Karpas-422 (cell line): ENCODE measurements at regions not wholly inside any gene's neighbourhood (a gene's known extent, or its start where the extent isn't known, plus 50 kb on each side); places are given as distances from the start of the nearest gene placed in this dataset.
"Not testable (repeated sequence)": the region's sequence is repeated elsewhere in the genome, so short reads cannot be mapped to it uniquely, and the experiment has no call there.

Source experiments
- DNase-seq: peaks from one replicate; pipeline ENCODE4 v3.0.0-alpha.2; 2015
- H2AFZ ChIP-seq: fragments of 200-600 bp; sonication (generic); 2 replicates; pipeline ENCODE4 v1.6.1; 2014; ENCODE audit warnings: antibody characterized with exemption, low read length, mixed read lengths
- H3K27ac ChIP-seq: fragments of 200-600 bp; sonication (generic); 2 replicates; pipeline ENCODE4 v1.5.1; 2014; ENCODE audit warnings: mild to moderate bottlenecking, low read length, moderate library complexity
- H3K27me3 ChIP-seq: fragments of 200-600 bp; sonication (generic); 2 replicates; pipeline ENCODE4 v1.6.1; 2014; ENCODE audit warnings: low read length, mixed read lengths
- H3K36me3 ChIP-seq: fragments of 200-600 bp; sonication (generic); 2 replicates; pipeline ENCODE4 v1.6.1; 2014; ENCODE audit warnings: low read length, mixed read lengths; ENCODE audit not compliant: insufficient read depth
- H3K4me1 ChIP-seq: fragments of 200-600 bp; sonication (generic); 2 replicates; pipeline ENCODE4 v1.6.1; 2014; ENCODE audit warnings: mild to moderate bottlenecking, low read length, mixed read lengths
- H3K4me2 ChIP-seq: fragments of 200-600 bp; sonication (generic); 2 replicates; pipeline ENCODE4 v1.6.1; 2014; ENCODE audit warnings: low read length, low read depth, mild to moderate bottlenecking; ENCODE audit not compliant: poor library complexity, severe bottlenecking
- H3K4me3 ChIP-seq: fragments of 200-600 bp; sonication (generic); 2 replicates; pipeline ENCODE4 v1.5.1; 2014; ENCODE audit warnings: mild to moderate bottlenecking, antibody characterized with exemption, low read length, mixed read lengths
- H3K79me2 ChIP-seq: fragments of 200-600 bp; sonication (generic); 2 replicates; pipeline ENCODE4 v1.6.1; 2014; ENCODE audit warnings: mild to moderate bottlenecking, low read length, mixed read lengths
- H3K9ac ChIP-seq: fragments of 200-600 bp; sonication (generic); 2 replicates; pipeline ENCODE4 v1.6.0; 2014; ENCODE audit warnings: low read length
- H3K9me2 ChIP-seq: fragments of 200-600 bp; sonication (generic), shearing (Covaris generic); replicated peaks from 2 replicates; pipeline ENCODE4 v1.6.0; 2014; ENCODE audit warnings: mild to moderate bottlenecking, low read length, moderate library complexity; ENCODE audit not compliant: insufficient read depth
- H3K9me3 ChIP-seq: fragments of 300-700, 200-600 bp; sonication (generic); 2 replicates; pipeline ENCODE4 v1.6.1; 2014; ENCODE audit warnings: low read length, mixed read lengths
- H4K20me1 ChIP-seq: fragments of 200-600 bp; sonication (generic); 2 replicates; pipeline ENCODE4 v1.6.1; 2014; ENCODE audit warnings: mild to moderate bottlenecking, antibody characterized with exemption, low read length, low read depth; ENCODE audit not compliant: insufficient read depth

- no peaks in the 10 kb centered on the region for H3K27me3 ChIP-seq
- no peaks in the 10 kb centered on the region for H3K36me3 ChIP-seq
- H2AFZ ChIP-seq = no peak overlapping the region
- no peaks in the 10 kb centered on the region for H3K9me2 ChIP-seq
- H3K4me3 ChIP-seq = no peak overlapping the region
- H3K4me2 ChIP-seq = no peak overlapping the region
- H4K20me1 ChIP-seq = no peaks in the 10 kb centered on the region
- no peaks in the 10 kb centered on the region for H3K9me3 ChIP-seq
- H3K9ac ChIP-seq = no peak overlapping the region
- H3K27ac ChIP-seq = no peak overlapping the region
- DNase-seq = no peak
- H3K4me1 ChIP-seq = no peaks in the 10 kb centered on the region
- no peaks in the 10 kb centered on the region for H3K79me2 ChIP-seq
Observed at GRCh38 chr11:42802201-42802899, 509.4 kb upstream of the API5 start.

GRCh38 chr11:42806191-42806590, 505.6 kb upstream of the API5 start:
- no peak for DNase-seq
- Histone ChIP-seq H3K9me3 (no peaks in the 10 kb centered on the region), H3K79me2 (no peaks in the 10 kb centered on the region), H3K9ac (no peak overlapping the region), H3K4me1 (no peaks in the 10 kb centered on the region), H4K20me1 (no peaks in the 10 kb centered on the region), H3K36me3 (no peaks in the 10 kb centered on the region), H3K4me2 (no peak overlapping the region), H3K4me3 (no peak overlapping the region), H2AFZ (no peak overlapping the region), H3K27ac (no peak overlapping the region), H3K27me3 (no peaks in the 10 kb centered on the region), H3K9me2 (no peaks in the 10 kb centered on the region)

GRCh38 chr11:42812361-42812760, 499.4 kb upstream of the API5 start:
- Histone ChIP-seq H3K36me3 (no peaks in the 10 kb centered on the region), H3K4me3 (no peak overlapping the region), H4K20me1 (no peaks in the 10 kb centered on the region), H3K4me1 (no peaks in the 10 kb centered on the region), H3K9ac (no peak overlapping the region), H2AFZ (no peak overlapping the region), H3K79me2 (no peaks in the 10 kb centered on the region), H3K4me2 (no peak overlapping the region), H3K27ac (no peak overlapping the region), H3K27me3 (no peaks in the 10 kb centered on the region), H3K9me2 (no peaks in the 10 kb centered on the region), H3K9me3 (no peaks in the 10 kb centered on the region)
- no peak for DNase-seq

GRCh38 chr11:42812960-42813359, 498.8 kb upstream of the API5 start:
- Histone ChIP-seq H3K9ac (no peak overlapping the region), H3K4me3 (no peak overlapping the region), H3K9me2 (no peaks in the 10 kb centered on the region), H3K9me3 (no peaks in the 10 kb centered on the region), H3K4me1 (no peaks in the 10 kb centered on the region), H3K4me2 (no peak overlapping the region), H4K20me1 (no peaks in the 10 kb centered on the region), H3K27me3 (no peaks in the 10 kb centered on the region), H3K27ac (no peak overlapping the region), H3K36me3 (no peaks in the 10 kb centered on the region), H2AFZ (no peak overlapping the region), H3K79me2 (no peaks in the 10 kb centered on the region)
- no peak for DNase-seq

GRCh38 chr11:42816471-42816870, 495.3 kb upstream of the API5 start:
- H4K20me1 ChIP-seq = no peaks in the 10 kb centered on the region
- no peak overlapping the region for H3K27ac ChIP-seq
- H3K4me1 ChIP-seq = no peaks in the 10 kb centered on the region
- H3K9me3 ChIP-seq = no peaks in the 10 kb centered on the region
- H3K9ac ChIP-seq = no peak overlapping the region
- H3K79me2 ChIP-seq = no peaks in the 10 kb centered on the region
- H3K4me2 ChIP-seq = no peak overlapping the region
- DNase-seq = no peak
- H3K36me3 ChIP-seq = no peaks in the 10 kb centered on the region
- no peaks in the 10 kb centered on the region for H3K27me3 ChIP-seq
- H3K4me3 ChIP-seq = no peak overlapping the region
- no peaks in the 10 kb centered on the region for H3K9me2 ChIP-seq
- H2AFZ ChIP-seq = no peak overlapping the region

GRCh38 chr11:42819126-42819525, 492.7 kb upstream of the API5 start:
- Histone ChIP-seq H3K4me2 (no peak overlapping the region), H3K9me3 (no peaks in the 10 kb centered on the region), H3K27ac (no peak overlapping the region), H2AFZ (no peak overlapping the region), H3K9me2 (no peaks in the 10 kb centered on the region), H3K27me3 (no peaks in the 10 kb centered on the region), H3K79me2 (no peaks in the 10 kb centered on the region), H3K9ac (no peak overlapping the region), H3K4me1 (no peaks in the 10 kb centered on the region), H3K36me3 (no peaks in the 10 kb centered on the region), H3K4me3 (no peak overlapping the region), H4K20me1 (no peaks in the 10 kb centered on the region)
- no peak for DNase-seq

- not testable (repeated sequence) for H3K9me3 ChIP-seq, H3K4me2 ChIP-seq, H4K20me1 ChIP-seq, H3K79me2 ChIP-seq, H3K27ac ChIP-seq, H3K9me2 ChIP-seq, H3K27me3 ChIP-seq, H3K9ac ChIP-seq, DNase-seq, H3K36me3 ChIP-seq, H3K4me3 ChIP-seq, H2AFZ ChIP-seq, H3K4me1 ChIP-seq
Observed at GRCh38 chr11:42822188-42822587, 489.6 kb upstream of the API5 start.

- H3K9me2 ChIP-seq = no peaks in the 10 kb centered on the region
- no peaks in the 10 kb centered on the region for H3K79me2 ChIP-seq
- no peak overlapping the region for H3K4me2 ChIP-seq
- H3K9ac ChIP-seq = no peak overlapping the region
- H3K4me3 ChIP-seq = no peak overlapping the region
- no peak overlapping the region for H3K27ac ChIP-seq
- H3K36me3 ChIP-seq = no peaks in the 10 kb centered on the region
- H3K4me1 ChIP-seq = no peaks in the 10 kb centered on the region
- H4K20me1 ChIP-seq = no peaks in the 10 kb centered on the region
- no peaks in the 10 kb centered on the region for H3K27me3 ChIP-seq
- no peak overlapping the region for H2AFZ ChIP-seq
- no peak for DNase-seq
- H3K9me3 ChIP-seq = no peaks in the 10 kb centered on the region
Observed at GRCh38 chr11:42823546-42823945, 488.2 kb upstream of the API5 start.

GRCh38 chr11:42824067-42824466, 487.7 kb upstream of the API5 start:
- no peaks in the 10 kb centered on the region for H3K9me3 ChIP-seq
- H3K27ac ChIP-seq = no peak overlapping the region

More at GRCh38 chr11:42824067-42824466, 487.7 kb upstream of the API5 start:
- H3K4me2 ChIP-seq = no peak overlapping the region
- H3K4me1 ChIP-seq = no peaks in the 10 kb centered on the region
- H2AFZ ChIP-seq = no peak overlapping the region
- DNase-seq = no peak
- H3K4me3 ChIP-seq = no peak overlapping the region
- H3K9ac ChIP-seq = no peak overlapping the region
- H3K27me3 ChIP-seq = no peaks in the 10 kb centered on the region
- H4K20me1 ChIP-seq = no peaks in the 10 kb centered on the region
- no peaks in the 10 kb centered on the region for H3K79me2 ChIP-seq
- H3K36me3 ChIP-seq = no peaks in the 10 kb centered on the region
- H3K9me2 ChIP-seq = no peaks in the 10 kb centered on the region
